Skeletal muscle tissue (tissue), 3 donors: ENCODE measurements at regions not wholly inside any gene's neighbourhood (a gene's known extent, or its start where the extent isn't known, plus 50 kb on each side); places are given as distances from the start of the nearest gene placed in this dataset.

Experiments
- H3K27ac ChIP-seq: one replicate; pipeline ENCODE4 v1.7.0; 2013; ENCODE audit warnings: mild to moderate bottlenecking, low read depth, low read length, inconsistent platforms
- H3K27me3 ChIP-seq, 3 donors: one replicate each; pipeline ENCODE4 v1.7.0; 2013; ENCODE audit warnings: low read length in 3 of 3; ENCODE audit not compliant: control insufficient read depth in 3 of 3, insufficient read depth in 3 of 3
- H3K36me3 ChIP-seq, 3 donors: one replicate each; pipeline ENCODE4 v1.7.0; 2013; ENCODE audit warnings: low read length in 3 of 3; ENCODE audit not compliant: control insufficient read depth in 3 of 3, insufficient read depth in 3 of 3
- H3K4me1 ChIP-seq, 3 donors: one replicate each; pipeline ENCODE4 v1.7.0; 2013; ENCODE audit warnings: low read length in 3 of 3, mild to moderate bottlenecking in 3 of 3; ENCODE audit not compliant: control insufficient read depth in 3 of 3, insufficient read depth in 3 of 3
- H3K4me3 ChIP-seq, 3 donors: one replicate each; pipeline ENCODE4 v1.7.0; 2013; ENCODE audit warnings: low read length in 3 of 3
- H3K9ac ChIP-seq, 3 donors: one replicate each; pipeline ENCODE4 v1.7.0; 2013; ENCODE audit warnings: low read length in 3 of 3, mild to moderate bottlenecking in 3 of 3, moderate library complexity in 2 of 3, low read depth in 1 of 3
- H3K9me3 ChIP-seq, 3 donors: one replicate each; pipeline ENCODE4 v1.7.0; 2013; ENCODE audit warnings: low read length in 3 of 3; ENCODE audit not compliant: control insufficient read depth in 3 of 3
- donor health status: Osteomylitis.

DNA sequence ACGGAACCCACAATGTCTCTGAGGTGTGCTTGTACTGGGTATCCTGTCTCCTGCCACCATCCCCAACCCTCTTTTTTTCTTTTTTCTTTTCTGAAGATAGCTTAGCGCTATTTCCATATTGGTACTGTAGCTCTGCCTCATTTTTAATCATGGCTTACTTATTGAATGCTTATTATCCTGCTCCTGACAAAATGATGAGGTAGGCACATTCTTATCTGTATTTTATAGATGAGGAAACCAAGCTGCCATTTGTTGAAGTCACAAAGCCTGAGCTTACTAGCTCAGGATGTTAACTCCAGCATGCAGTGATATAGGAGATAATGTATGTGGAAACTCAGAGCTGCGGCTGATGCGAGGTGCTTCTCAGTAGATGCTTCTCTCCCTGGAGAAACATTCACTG lies 61.4 kb upstream of the GPR6 start:
- Histone ChIP-seq H3K27ac (no peak overlapping the region), H3K4me1 (no peaks in the 10 kb centered on the region), H3K9ac (no peak overlapping the region), H3K4me3 (no peak overlapping the region), H3K9me3 (peaks cover 0 to 2% (median 0%) of the 10 kb centered on the region in 3 donors), H3K27me3 (no peaks in the 10 kb centered on the region), H3K36me3 (no peaks in the 10 kb centered on the region)

GRCh38 chr6:109918227-109918626 lies 59.9 kb upstream of the GPR6 start:
- H3K9me3 ChIP-seq: peaks cover 0 to 2% (median 0%) of the 10 kb centered on the region in 3 donors
- H3K27me3 ChIP-seq: peaks cover 0 to 2% (median 0%) of the 10 kb centered on the region in 3 donors
- no peak overlapping the region for H3K27ac ChIP-seq
- no peak overlapping the region for H3K4me3 ChIP-seq
- H3K4me1 ChIP-seq: no peaks in the 10 kb centered on the region
- no peak overlapping the region for H3K9ac ChIP-seq
- no peaks in the 10 kb centered on the region for H3K36me3 ChIP-seq

DNA sequence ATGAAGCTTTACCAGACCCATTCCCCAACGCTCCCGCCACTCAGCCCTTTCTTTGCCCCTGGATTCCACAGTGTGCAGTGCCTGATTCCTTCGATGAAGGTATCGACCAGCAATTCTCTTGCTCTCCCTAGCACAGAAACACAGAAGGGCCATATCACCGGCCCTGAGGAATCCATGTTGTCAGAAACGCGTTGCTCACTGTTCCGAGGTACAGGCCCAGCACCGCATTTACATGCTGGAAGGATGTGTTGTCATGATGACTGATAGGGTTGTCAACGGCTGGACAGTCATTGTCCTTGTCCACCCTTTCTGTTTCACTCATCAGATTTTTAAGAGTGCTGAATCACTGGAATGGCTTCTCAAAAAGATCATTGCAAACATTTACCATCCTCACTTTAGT lies 57.2 kb upstream of the GPR6 start:
- Histone ChIP-seq H3K9ac (no peak overlapping the region), H3K27me3 (peaks cover 0 to 2% (median 0%) of the 10 kb centered on the region in 3 donors), H3K27ac (no peak overlapping the region), H3K4me1 (no peaks in the 10 kb centered on the region), H3K36me3 (no peaks in the 10 kb centered on the region), H3K4me3 (no peak overlapping the region), H3K9me3 (peaks cover 0 to 2% (median 0%) of the 10 kb centered on the region in 3 donors)

DNA sequence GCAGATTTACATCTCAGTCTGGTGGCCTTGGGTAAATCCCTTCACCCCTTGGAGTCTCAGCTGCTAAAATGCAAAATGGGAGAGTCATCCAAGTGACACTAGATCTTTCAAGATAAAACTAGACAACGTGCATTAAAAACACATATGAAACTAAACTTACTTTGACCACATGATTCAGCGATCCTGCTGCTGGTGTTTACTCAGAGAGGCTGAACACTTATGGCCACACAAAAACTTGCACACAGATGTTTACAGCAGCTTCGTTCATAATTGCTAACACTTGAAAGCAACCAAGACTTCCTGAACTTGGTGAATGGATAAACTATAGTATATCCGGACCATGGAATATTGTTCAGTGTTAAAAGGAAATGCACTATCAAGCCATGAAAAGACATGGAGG lies 55.3 kb upstream of the GPR6 start:
- Histone ChIP-seq H3K4me3 (no peak overlapping the region), H3K36me3 (no peaks in the 10 kb centered on the region), H3K4me1 (no peaks in the 10 kb centered on the region), H3K9me3 (no peaks in the 10 kb centered on the region), H3K27me3 (peaks cover 0 to 2% (median 0%) of the 10 kb centered on the region in 3 donors), H3K9ac (no peak overlapping the region), H3K27ac (no peak overlapping the region)

GRCh38 chr6:109925075-109925474 lies 53.0 kb upstream of the GPR6 start:
- peaks cover 0 to 2% (median 0%) of the 10 kb centered on the region in 3 donors for H3K27me3 ChIP-seq
- H3K36me3 ChIP-seq: no peaks in the 10 kb centered on the region
- H3K27ac ChIP-seq: no peak overlapping the region
- H3K9ac ChIP-seq: no peak overlapping the region
- H3K4me1 ChIP-seq: no peaks in the 10 kb centered on the region
- H3K9me3 ChIP-seq: no peaks in the 10 kb centered on the region
- no peak overlapping the region for H3K4me3 ChIP-seq

GRCh38 chr6:109927052-109927451 lies 51.1 kb upstream of the GPR6 start:
- Histone ChIP-seq H3K27ac (no peak overlapping the region), H3K36me3 (no peaks in the 10 kb centered on the region), H3K9ac (no peak overlapping the region), H3K4me1 (no peaks in the 10 kb centered on the region), H3K4me3 (no peak overlapping the region), H3K9me3 (no peaks in the 10 kb centered on the region), H3K27me3 (peaks cover 0 to 2% (median 0%) of the 10 kb centered on the region in 3 donors)
